Ascending aorta (tissue), 2 donors: ENCODE measurements at regions not wholly inside any gene's neighbourhood (a gene's known extent, or its start where the extent isn't known, plus 50 kb on each side); places are given as distances from the start of the nearest gene placed in this dataset.
"Not testable (repeated sequence)": the region's sequence is repeated elsewhere in the genome, so short reads cannot be mapped to it uniquely, and the experiment has no call there.

Source experiments
- DNase-seq, 2 donors: peaks; one replicate each; pipeline ENCODE4 v3.0.0-alpha.2; 2019; ENCODE audit warnings: low spot score in 2 of 2
- H3K27ac ChIP-seq, 2 donors: fragments of 200-600 bp; sonication (generic); one replicate each; pipeline ENCODE4 v1.5.1; 2016 to 2017; ENCODE audit warnings: mild to moderate bottlenecking in 1 of 2
- H3K27me3 ChIP-seq: fragments of 200-600 bp; sonication (generic); one replicate; pipeline ENCODE4 v1.5.1; 2017
- H3K36me3 ChIP-seq, 2 donors: fragments of 200-600 bp; sonication (generic); one replicate each; pipeline ENCODE4 v1.5.1; 2016
- H3K4me1 ChIP-seq, 2 donors: fragments of 200-600 bp; sonication (generic); one replicate each; pipeline ENCODE4 v1.5.1; 2016 to 2017; ENCODE audit warnings: mild to moderate bottlenecking in 1 of 2
- H3K4me3 ChIP-seq, 2 donors: fragments of 200-600 bp; sonication (generic); one replicate each; pipeline ENCODE4 v1.5.1; 2016 to 2017; ENCODE audit warnings: mild to moderate bottlenecking in 1 of 2
- H3K9me3 ChIP-seq, 2 donors: fragments of 200-600 bp; sonication (generic); one replicate each; pipeline ENCODE4 v1.5.1; 2016
- CTCF ChIP-seq, 3 experiments: fragments of 200-600 bp in 2 of 3; fragments of 450-650 bp in 1 of 3; sonication (generic) in 2 of 3; IDR thresholded peaks; one replicate each; pipeline ENCODE4 v1.5.1; 2016 to 2019; ENCODE audit warnings: antibody characterized with exemption in 3 of 3, mild to moderate bottlenecking in 1 of 3, moderate library complexity in 1 of 3
- intact Hi-C: fragments of 100-400 bp; cut with DNase I; formaldehyde crosslinking; loops from one replicate; pipeline ENCODE4 v1.15.1; 2023

GRCh38 chr3:82586414-82586813 lies 825.0 kb upstream of the GBE1 start:
- Histone ChIP-seq H3K4me3 (no peak overlapping the region), H3K27me3 (no peaks in the 10 kb centered on the region), H3K27ac (no peak overlapping the region), H3K9me3 (no peaks in the 10 kb centered on the region), H3K4me1 (no peaks in the 10 kb centered on the region), H3K36me3 (no peaks in the 10 kb centered on the region)
- no peak for TF ChIP-seq CTCF (IDR thresholded peaks at IDR 0.05)
- no peak for DNase-seq
- intact Hi-C loops, result no loop called here

GRCh38 chr3:82586002-82586401 lies 824.6 kb upstream of the GBE1 start:
- DNase-seq, H3K9me3 ChIP-seq, H3K36me3 ChIP-seq, H3K27ac ChIP-seq, H3K4me1 ChIP-seq, H3K27me3 ChIP-seq, intact Hi-C loops, H3K4me3 ChIP-seq: not testable (repeated sequence)

DNA sequence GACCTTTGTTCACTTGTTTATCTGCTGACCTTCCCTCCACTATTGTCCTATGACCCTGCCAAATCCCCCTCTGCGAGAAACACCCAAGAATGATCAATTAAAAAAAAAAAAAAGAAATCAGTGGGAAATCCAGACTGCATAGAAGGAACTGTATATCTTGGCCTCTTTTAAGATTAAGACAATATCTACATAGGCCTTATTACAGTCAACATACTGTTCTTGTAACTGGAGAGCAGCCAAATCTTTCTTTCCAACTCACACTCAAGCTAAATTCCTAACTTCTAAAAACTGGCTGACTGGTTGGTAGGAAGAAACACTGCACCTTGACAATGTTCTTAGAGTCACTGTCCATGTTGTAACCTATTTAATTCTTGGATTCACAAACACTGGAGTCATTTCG lies 824.1 kb upstream of the GBE1 start:
- H3K27me3 ChIP-seq, H3K27ac ChIP-seq, DNase-seq, H3K4me1 ChIP-seq, H3K9me3 ChIP-seq, intact Hi-C loops, H3K36me3 ChIP-seq, H3K4me3 ChIP-seq: not testable (repeated sequence)

GRCh38 chr3:82584861-82585260 lies 823.4 kb upstream of the GBE1 start:
- H3K27me3 ChIP-seq, intact Hi-C loops, H3K4me3 ChIP-seq, DNase-seq, H3K36me3 ChIP-seq, H3K9me3 ChIP-seq, H3K4me1 ChIP-seq, H3K27ac ChIP-seq: not testable (repeated sequence)

DNA sequence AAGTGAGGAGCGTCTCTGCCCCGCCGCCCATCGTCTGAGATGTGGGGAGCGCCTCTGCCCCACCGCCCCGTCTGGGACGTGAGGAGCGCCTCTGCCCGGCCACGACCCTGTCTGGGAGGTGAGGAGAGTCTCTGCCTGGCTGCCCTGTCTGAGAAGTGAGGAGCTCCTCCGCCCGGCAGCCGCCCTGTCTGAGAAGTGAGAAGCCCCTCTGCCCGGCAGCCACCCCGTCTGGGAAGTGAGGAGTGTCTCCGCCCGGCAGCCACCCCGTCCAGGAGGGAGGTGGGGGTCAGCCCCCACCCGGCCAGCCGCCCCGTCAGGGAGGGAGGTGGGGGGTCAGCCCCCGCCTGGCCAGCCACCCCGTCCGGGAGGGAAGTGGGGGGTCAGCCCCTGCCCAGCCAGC lies 823.0 kb upstream of the GBE1 start:
- H3K4me3 ChIP-seq, H3K9me3 ChIP-seq, intact Hi-C loops, H3K27me3 ChIP-seq, DNase-seq, H3K4me1 ChIP-seq, H3K27ac ChIP-seq, H3K36me3 ChIP-seq: not testable (repeated sequence)

DNA sequence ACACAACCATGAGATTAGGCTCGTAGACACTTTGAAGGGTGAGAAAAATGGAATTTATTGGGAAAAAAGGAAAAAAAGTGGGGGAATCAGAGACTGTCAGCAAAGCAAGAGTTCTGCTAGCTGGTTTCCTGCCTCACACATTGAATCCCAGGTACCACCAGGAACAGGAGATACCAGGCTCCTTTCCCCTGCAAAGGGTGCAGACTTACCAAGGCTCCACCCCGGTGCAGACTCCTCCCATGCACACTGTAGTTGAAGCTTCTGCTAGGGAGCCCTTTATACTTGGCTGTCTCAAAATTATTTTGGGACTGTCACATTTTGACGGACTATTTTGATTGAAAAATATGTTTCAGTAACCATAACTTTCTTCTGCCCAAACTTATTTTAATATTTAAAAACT lies 819.9 kb upstream of the GBE1 start:
- no peaks in the 10 kb centered on the region for H3K27me3 ChIP-seq
- no peaks in the 10 kb centered on the region for H3K9me3 ChIP-seq
- TF ChIP-seq CTCF (IDR thresholded peaks at IDR 0.05), result no peak
- H3K36me3 ChIP-seq, result no peaks in the 10 kb centered on the region
- intact Hi-C loops, result no loop called here
- no peak overlapping the region for H3K27ac ChIP-seq
- no peaks in the 10 kb centered on the region for H3K4me1 ChIP-seq
- DNase-seq, result no peak
- H3K4me3 ChIP-seq, result no peak overlapping the region

GRCh38 chr3:82572721-82573120 lies 811.3 kb upstream of the GBE1 start:
- Histone ChIP-seq H3K4me3 (no peak overlapping the region), H3K27me3 (no peaks in the 10 kb centered on the region), H3K4me1 (no peaks in the 10 kb centered on the region), H3K27ac (no peak overlapping the region), H3K9me3 (no peaks in the 10 kb centered on the region), H3K36me3 (no peaks in the 10 kb centered on the region)
- no peak for DNase-seq
- intact Hi-C loops, result no loop called here
- no peak for TF ChIP-seq CTCF (IDR thresholded peaks at IDR 0.05)

DNA sequence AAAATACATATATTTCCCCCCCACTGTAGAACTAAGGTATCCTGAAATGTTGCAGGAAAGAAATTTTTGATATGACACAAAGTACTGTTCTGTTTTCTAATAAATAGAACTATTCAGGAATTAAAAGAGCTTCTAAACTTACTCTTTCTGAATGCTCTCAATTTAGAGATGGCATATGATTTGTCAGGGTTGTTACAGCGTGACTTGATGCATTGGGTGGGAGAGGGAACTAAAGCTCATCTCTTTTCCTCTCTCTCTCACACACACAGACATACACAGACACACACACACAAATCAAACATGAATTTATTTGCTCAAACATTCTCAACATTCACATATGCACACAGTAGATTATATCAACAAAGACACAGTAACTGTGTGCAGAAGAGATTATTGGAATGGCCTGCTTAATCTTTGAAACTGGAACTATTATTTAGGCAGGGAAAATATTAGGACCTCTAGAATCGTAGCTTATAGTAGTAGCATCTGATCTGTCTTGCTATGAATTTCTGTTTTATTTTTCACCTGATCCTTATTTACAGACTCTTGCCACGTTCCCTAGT lies 807.4 kb upstream of the GBE1 start:
- Histone ChIP-seq H3K27me3 (no peaks in the 10 kb centered on the region), H3K4me3 (no peak overlapping the region), H3K4me1 (no peaks in the 10 kb centered on the region), H3K36me3 (no peaks in the 10 kb centered on the region), H3K27ac (no peak overlapping the region), H3K9me3 (no peaks in the 10 kb centered on the region)
- intact Hi-C loops, result no loop called here
- DNase-seq, result no peak
- TF ChIP-seq CTCF (IDR thresholded peaks at IDR 0.05), result no peak
